GM18502 (cell line): ENCODE measurements at regions not wholly inside any gene's neighbourhood (a gene's known extent, or its start where the extent isn't known, plus 50 kb on each side); places are given as distances from the start of the nearest gene placed in this dataset.

Source experiments
- ATAC-seq: cut with Tn5 transposase; IDR thresholded peaks from one replicate; pipeline ENCODE4 v1.9.1; 2021; ENCODE audit warnings: mild to moderate bottlenecking; ENCODE audit not compliant: unreplicated experiment, poor library complexity

DNA sequence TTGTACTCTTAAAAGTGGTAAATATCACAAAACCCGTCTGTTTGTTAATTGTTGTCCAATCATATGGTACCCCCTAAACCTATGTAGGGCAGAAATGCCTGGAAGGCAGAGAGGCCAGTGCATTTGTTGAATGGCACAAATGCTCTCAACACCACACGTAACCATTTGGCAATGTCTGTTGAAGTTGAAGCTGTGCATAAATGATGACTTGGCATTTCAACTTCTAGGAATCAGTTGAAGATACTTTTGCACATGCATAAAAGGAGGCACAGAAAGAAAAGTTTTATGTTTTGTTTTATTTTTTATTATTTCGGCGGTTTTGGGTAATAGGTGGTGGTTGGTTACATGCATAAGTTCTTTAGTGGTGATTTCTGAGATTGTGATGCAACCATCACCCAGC is 246.6 kb downstream of the TAF11L14 start:
- ATAC-seq, result no peak

DNA sequence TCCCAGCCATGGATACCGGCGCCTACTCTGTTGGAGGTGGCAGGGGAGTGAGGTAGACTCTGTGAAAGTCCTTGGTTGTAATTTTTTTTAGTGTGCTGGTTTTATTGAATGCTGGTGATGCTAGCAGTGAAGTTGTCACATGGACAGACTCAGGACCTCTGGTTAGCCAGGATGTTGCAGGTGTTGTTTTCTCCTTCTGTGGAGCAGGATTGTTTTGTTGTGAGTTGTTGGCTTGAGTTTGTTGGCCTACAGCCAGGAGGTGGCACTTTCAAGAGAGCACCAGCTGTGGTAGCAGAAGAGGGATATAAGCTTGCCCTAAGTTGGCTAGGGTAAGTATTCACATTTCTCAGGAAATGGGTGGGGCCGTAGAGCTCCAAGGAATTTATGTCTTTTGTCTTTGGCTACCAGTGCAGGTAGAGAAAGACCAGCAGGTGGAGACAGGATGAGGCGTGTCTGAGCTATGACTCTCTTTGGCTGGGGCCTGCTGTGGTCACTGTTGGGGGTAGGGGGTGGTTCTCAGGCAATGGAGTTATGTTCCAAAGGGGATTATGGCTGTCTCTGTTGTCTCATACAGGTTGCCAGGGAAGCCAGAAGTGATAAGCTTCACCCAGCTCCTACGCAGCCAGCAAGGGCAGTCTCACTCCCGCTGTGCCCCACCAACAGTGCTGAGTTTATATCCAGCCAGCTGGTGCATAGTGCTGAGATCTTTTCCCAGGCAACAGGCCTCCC is 248.7 kb downstream of the TAF11L14 start:
- no peak for ATAC-seq

DNA sequence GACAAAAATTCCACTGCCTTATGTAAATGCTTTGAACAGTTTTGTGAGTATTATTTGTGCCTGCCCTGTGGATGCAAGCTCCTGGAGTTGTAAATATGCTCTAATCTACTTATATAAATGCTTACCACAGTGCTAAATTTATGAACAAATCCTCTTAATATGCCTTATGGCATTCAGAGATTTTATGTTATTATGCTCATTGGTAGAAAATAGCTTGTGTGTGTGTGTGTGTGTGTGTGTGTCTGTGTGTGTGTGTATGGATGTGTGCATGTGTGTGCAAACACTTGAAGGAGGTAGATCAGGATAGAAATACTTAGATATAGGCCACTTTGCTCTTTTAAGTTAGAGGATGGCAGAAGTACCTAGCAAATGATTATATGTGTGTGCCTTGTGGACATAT is 253.9 kb downstream of the TAF11L14 start:
- no peak for ATAC-seq

DNA sequence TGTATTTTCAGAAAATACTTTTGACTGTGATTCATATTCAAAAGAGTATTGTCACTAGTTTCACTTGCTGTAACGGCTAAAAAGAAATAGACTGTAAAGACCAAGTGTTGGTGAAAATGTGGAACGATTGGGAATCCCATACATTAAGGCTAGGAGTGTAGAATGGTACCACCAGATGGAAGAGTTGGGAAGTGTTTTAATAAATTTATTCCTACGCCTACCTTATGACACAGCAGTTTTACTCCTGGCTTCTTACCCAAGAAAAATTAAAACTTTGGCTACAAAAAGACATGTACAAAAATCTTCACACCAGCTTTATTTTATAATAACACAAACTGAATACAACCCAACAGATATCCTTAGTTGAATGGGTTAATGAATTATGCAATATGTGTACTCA is 256.2 kb downstream of the TAF11L14 start:
- no peak for ATAC-seq

DNA sequence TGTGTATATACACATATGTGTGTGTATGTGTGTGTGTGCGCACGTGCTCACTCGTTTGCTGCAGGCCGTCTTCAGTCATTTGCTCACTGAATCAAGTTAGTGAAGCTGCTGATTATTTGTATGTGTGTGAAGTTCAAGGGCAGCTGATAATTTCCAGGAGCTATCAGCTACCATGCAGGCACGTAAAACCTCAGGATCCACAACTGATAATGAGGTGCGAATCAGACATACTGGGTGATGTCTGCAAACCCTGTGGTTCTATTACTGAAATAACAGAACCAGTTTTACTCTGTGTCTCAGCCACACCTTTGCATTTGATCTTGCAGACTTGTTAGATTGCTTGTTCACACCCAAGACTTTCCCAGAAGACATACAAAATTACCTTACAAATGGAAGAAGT is 257.6 kb downstream of the TAF11L14 start:
- no peak for ATAC-seq

DNA sequence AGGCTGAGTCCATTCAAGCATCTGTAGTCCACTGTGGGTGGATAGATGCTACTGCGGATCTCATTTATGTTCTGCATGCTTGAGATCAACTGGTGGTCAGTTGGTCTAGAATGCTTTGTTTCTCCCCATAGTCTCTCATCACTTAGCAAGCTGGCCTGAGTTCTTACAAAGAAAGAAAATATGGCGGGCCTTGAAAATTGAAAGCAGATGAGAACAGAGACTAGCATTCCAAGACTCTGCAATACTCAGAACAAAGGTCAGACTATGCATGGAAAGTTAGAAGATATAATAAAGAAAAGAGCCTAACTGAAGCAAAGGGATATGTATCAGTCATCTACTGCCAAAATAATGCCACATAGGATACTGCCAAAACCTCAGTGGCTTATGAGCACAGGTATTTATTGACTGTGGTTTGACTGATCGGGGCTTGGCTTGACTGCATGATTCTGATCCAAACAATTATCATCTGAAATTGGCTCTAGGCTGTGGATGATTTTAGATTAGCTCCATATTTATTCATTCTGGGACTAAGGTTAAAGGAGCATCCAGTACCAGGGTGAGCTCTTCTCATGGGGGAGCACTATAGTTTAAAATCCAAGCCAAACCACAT is 258.9 kb downstream of the TAF11L14 start:
- no peak for ATAC-seq

DNA sequence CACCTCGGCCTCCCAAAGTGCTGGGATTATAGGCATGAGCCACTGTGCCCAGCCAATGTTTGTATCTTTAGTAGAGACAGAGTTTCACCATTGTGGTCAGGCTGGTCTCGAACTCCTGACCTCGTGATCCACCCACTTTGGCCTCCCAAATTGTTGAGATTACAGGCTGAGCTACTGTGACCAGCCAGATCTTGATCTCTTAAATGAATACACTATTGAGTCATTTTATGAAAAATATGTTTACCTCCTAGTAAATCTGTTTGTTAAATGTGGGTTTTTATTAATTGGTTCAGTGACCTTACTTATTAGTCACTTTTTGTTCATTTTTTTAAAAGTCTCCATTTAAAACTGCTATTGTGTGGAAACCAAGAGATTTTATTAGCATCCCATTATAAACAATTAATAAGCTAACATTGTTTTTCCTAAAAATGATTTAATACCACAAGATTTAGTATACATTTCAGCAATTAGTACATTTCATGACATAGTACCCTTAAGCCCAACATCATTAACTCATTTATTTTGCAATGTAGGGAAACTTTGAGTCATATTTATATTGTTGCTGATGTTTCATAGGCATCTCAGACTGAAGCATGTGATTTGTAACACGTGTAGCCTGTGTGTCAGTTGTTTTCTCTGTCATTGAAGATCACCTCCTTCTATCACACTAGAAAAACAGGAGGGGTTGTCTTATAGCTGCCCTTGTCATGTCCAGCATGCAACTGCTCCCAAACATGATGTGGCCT is 261.2 kb downstream of the TAF11L14 start:
- no peak for ATAC-seq

DNA sequence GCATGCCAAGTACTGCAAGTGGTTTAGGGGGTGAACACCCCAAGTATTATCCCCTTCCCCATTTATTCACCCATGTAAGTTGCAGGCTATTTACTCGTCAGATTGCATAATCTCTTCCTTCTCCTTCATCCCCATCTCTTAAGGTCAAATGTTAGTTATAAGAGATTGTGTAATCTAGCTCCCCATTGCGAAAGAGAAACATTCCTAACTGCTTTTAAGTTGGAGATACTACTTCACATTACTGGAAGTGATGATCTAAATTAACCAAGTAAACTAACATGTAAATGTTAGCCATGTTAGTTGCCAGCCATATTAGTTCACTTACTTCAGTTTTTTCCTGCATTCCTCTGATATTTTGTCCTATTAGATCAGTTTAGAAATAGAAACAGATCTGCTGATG is 262.3 kb downstream of the TAF11L14 start:
- ATAC-seq, result no peak

DNA sequence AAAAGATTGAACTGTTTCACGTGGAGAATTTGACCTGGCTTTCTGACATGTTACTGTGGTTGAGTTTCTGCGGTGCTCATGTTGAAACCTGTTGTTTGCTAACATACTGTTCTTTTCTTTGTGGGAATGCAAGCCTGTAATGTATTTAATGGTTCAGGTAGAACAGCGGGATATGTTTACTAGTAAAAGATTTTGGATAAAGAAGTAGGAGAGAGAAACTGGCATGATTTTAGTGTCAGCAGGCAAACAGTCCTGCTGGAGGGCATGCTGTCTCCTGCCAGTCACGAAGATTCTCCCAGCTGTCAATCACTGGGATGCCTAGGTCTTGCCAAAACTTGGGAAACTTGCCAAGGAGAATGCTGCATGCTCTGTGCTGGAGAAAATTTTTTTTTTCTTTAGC is 263.5 kb downstream of the TAF11L14 start:
- ATAC-seq, result no peak

DNA sequence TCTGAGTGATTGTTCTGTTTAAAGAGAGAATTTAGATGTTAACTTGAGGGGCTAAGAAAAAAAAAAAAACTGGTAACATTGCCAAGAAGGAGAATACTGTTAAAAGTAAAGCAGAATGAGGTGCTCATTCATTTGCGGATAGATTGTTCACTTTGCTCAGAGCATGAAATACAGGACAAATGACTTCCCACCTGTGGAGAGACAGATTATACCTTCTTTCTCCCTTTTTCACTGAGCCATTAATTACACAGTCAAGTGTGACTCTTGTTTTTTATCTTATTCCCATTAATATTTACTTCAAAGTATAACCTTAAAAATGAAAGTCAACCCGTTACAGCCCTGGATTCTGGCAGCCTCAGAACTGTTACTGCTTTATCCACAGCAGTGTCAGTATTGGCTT is 264.5 kb downstream of the TAF11L14 start:
- no peak for ATAC-seq

DNA sequence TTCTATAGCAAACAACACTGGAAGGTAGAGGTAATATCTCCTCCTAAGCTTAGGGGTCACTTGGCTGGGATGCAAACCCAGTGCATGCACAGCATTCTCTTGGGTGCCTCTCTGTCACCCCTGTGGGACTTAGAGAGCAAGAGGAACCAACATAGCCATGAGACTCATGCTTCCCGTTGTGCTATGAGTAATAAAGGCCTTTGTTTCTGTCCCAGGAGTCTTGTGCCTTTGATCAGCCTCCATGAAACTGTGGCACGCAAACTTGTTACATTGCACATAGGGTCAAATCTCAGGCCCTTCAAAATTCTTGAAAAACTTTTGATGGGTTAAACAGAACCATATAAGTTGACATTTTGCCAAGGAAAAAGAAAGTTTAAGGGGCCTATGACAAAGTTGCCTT is 272.8 kb downstream of the TAF11L14 start:
- no peak for ATAC-seq

DNA sequence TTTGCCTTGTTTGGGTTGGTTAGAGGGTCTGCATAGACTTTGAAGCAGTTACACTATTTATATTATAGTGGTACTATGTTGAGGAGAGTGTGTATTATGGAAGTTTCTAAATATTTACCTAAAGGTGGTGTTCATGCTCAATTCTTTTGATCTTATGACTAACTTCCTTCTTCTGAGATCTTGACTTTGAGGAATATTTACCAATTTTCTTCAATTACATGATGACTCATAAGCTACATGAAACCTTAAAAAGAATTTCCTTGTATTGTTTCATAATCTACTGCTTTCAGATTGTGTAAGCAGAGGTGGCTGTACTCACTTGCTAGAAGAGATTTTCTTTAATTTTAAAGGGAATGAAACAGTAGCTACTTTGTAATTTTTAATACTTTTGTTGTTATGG is 276.1 kb downstream of the TAF11L14 start:
- no peak for ATAC-seq

DNA sequence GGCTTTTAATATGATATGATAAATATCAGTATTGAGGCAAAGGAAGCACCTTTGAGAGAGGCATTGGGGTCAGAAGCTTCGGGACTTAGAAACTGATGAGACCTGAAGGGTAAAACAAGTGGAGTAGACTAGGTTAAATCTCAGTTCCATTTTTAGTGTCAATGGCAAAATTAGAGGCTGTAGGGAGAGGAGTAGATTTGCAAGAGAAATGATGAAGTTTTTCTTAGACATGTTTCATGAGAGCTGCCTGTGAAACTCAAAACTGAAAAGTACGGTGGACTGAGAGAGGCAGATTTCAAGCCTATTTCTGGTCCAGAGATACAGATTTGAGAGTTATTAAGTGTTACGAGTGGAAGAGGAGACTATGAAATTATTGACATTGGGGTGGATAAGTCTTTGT is 278.5 kb downstream of the TAF11L14 start:
- ATAC-seq, result no peak

DNA sequence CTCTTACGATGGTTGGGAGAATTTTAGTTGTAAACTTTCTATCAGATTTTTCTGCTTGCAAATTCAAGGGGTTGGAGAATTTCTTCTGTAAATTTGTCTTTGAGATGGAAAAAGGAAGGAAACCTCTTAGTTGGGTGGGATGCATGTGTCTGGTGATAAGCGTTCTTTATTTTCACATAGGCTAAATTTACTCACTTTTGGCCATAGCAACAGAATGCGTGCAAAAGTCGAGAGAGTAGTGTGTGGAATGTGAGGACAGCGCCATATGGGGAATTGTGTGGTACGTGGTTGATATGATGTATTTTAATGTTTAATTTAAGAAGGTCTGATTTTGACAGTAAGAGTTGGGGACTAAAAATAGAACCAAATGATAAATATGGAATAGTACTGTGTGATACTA is 282.2 kb downstream of the TAF11L14 start:
- ATAC-seq, result no peak

DNA sequence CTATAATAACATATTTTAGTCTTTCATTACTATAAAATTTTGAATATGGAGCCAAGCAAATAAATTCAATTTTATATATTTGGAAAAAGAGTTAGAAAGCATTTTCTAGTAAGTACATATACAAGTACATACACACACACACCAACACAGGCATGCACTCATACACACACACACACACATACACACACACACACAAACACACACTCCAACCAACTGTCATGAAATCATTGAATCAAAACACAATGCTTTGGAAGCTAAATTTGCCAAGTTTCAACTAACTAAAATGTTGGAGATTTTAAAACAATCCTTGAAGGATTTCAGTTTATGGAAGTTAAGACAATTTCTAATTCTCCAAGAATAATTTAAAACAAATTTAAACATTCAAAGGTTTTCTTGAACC is 283.2 kb downstream of the TAF11L14 start:
- no peak for ATAC-seq

DNA sequence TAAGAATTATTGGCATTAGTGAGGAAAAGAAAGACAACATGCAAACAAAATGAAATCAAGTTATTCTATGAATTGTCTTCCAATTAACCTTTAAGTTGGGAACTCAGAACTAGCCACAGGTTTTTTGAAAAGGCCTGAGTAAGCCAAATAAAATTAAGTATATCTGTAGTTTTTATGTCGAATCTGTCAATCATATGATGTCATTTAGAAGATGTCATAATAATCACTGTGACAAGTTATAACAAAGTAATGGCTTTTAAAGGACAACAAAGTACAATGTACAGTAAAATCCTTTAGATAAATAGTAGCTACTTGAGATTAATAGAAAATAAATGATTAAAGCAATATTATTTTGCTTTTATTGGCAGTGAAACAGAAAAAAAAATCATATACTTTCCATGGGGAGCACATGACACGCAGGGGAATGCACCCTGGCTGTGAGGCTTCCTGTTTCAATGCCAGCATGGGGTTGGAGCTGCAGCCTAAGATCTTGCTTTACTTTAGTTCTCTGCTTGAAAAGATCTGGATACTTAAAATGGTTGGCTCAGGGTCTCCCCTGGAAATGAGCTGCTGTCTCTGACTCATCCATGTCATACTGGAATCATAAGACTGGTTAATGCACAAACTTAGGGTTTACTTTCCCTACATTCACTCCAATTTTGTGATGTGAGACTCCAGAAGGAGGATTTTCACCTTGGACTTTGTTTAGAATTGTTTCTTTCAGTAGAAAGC is 284.3 kb downstream of the TAF11L14 start:
- ATAC-seq, result no peak

DNA sequence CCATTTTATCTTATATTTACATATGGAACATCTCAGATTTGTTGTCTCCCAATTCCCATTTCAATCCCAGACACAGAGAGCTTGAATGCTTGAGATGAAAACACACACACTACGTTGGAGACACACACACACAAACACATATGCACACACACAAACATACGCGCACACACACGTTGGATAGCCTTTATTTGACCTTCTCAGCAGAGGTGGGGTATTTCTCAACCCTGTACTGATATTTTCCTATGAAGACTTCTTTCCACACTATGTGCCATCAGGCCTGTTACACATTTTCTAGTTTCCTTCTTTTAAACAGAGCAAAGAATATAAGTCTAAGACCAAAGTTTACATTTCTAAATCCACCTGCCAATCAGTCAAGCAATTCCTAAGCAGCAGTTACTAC is 291.0 kb downstream of the TAF11L14 start:
- ATAC-seq, result no peak

DNA sequence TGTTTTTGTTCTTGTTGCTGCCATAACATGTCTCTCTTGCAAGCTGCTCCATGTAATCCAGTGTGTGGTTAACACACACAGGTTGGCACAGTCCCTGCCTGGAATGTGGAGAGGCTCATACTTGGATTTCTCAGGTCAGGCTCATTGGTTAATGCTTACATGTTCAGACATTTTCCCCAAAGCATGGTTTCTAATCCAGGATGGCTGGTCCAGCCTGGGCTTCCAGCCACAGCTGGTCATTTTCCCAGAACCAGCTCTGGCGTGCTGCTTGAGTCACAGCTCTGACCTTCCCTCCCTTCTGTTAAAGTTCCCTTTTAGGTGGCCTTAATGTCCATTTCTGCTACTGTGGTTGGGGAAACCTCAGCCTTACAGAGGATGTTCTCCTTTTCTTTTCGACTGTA is 294.3 kb downstream of the TAF11L14 start:
- no peak for ATAC-seq

DNA sequence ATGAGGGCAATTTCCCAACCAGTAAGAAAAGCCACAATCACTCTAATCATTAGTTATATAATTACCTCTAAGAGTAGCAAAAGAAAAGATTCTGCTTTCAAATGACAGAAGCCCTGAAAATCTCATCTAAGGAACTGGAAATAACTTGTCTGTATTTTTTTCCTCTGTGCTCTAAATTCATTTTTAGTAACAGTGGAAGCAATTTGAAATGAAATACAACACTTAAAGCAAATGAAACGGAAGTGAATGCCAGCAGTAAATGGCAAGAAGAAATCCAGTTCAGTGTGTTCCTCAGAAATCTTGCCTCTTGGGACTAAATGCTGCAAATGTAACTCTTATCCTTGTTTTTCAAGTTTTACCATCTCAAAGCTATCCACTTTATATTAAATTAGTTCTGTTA is 294.9 kb downstream of the TAF11L14 start:
- ATAC-seq, result no peak

DNA sequence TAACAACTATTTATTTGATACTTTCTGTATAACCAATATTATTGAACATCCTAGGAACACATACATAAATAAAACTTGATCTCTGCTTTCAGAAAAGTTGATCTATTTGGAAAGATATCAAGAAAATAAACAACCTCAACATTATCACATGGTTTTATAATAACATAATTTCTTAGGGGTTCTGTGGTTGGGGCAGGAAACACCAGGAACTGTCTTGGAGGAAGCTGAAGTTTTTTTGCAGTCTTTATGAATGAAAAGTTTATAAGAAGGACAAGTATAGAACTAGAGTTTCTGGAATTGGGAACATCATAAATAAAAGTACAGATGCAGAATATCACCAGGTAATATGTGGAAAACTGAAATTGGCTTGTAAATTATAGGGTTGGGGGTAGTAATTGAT is 296.1 kb downstream of the TAF11L14 start:
- ATAC-seq, result no peak

DNA sequence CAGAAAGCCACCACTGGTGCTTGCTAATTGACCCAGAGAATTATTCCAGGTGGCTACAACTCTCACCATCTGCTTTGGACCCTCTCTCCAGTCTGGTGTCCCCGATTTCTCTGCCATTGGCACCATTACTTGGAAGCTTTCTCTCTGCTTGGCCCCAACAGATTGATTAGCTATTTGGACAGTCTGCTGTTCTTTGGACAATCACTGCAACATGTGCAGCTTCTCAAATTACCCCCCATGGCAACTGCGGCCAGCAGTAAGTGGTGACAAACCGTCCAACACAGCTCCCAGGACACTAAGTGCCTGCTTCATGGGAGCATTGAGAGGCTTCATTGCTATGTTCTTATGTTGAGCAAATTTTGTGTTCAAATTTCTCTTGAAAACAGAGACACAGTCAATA is 309.8 kb downstream of the TAF11L14 start:
- ATAC-seq, result no peak
